ENCODE measurements at regions not wholly inside any gene's neighbourhood (a gene's known extent, or its start where the extent isn't known, plus 50 kb on each side); places are given as distances from the start of the nearest gene placed in this dataset.

- TF ChIP-seq CTCF (IDR thresholded peaks at IDR 0.05; ENCODE audit: low read depth, low read length) (no peak), POLR2A (IDR thresholded peaks at IDR 0.05; ENCODE audit: extremely low read depth, insufficient read length) (no peak), MAX (IDR thresholded peaks at IDR 0.05; ENCODE audit: low read depth, low read length) (no peak)
These were observed 154.8 kb upstream of the FHL2 start for GRCh38 chr2:105553538-105554196.

All from NB4 (cell line).